ENCODE measurements at regions not wholly inside any gene's neighbourhood (a gene's known extent, or its start where the extent isn't known, plus 50 kb on each side); places are given as distances from the start of the nearest gene placed in this dataset.

GRCh38 chr5:24397601-24398000 is 247.2 kb downstream of the CDH10 start:
- TF ChIP-seq CTCF (IDR thresholded peaks at IDR 0.05 in 2 of 3, conservative IDR thresholded peaks at IDR 0.05 in 1 of 3; ENCODE audit: control insufficient read depth in 2 of 3, extremely low read depth in 1 of 3, insufficient read depth in 1 of 3, low read depth in 3 of 3, low read length in 3 of 3) (no peak), RFX5 (IDR thresholded peaks at IDR 0.05; ENCODE audit: low read depth, low read length) (no peak), ZNF384 (IDR thresholded peaks at IDR 0.05; ENCODE audit: borderline replicate concordance, low read depth, low read length) (no peak), JUND (IDR thresholded peaks at IDR 0.05; ENCODE audit: low read depth, low read length) (no peak), RAD51 (IDR thresholded peaks at IDR 0.05) (no peak), FOXM1 (IDR thresholded peaks at IDR 0.05; ENCODE audit: low read depth, low read length) (no peak), EZH2 (IDR thresholded peaks at IDR 0.05; ENCODE audit: borderline replicate concordance, control insufficient read depth, low read depth, low read length) (no peak)

Measured in GM12878 (cell line).